HEK293 (cell line): ENCODE measurements at regions not wholly inside any gene's neighbourhood (a gene's known extent, or its start where the extent isn't known, plus 50 kb on each side); places are given as distances from the start of the nearest gene placed in this dataset.
A peak's percentile ranks its signal among the peaks of the same experiment; 100 is the strongest.

ENCODE experiments used
- CTCF ChIA-PET: fragments of 350-600 bp; formaldehyde crosslinking; extraction: SDS; loops from one replicate; lab custom pipeline; 2021; ENCODE audit warnings: antibody characterized with exemption; lab: Yijun Ruan, JAX
- POLR2A ChIA-PET: fragments of 300-600 bp; formaldehyde crosslinking; extraction: SDS; loops from one replicate; lab custom pipeline; 2020; ENCODE audit warnings: antibody characterized with exemption, inconsistent platforms; lab: Yijun Ruan, JAX
- H3K27ac ChIP-seq: fragments of 200-500 bp; sonication (Bioruptor generic); 2 replicates; pipeline ENCODE4 v1.5.1; 2014; ENCODE audit warnings: low read depth, low read length, control low read depth, inconsistent platforms; ENCODE audit errors: extremely low read depth
- H3K36me3 ChIP-seq, 2 experiments: fragments of 200-500 bp in 1 of 2; sonication (Bioruptor generic) in 1 of 2; 1 replicate in 1 of 2; 2 replicates in 1 of 2; pipeline ENCODE4 v1.5.1; 2014 to 2017; ENCODE audit warnings: inconsistent platforms in 2 of 2, low read length in 2 of 2; ENCODE audit not compliant: control insufficient read depth in 2 of 2, insufficient read depth in 1 of 2
- H3K4me1 ChIP-seq: fragments of 200-500 bp; sonication (Bioruptor generic); 2 replicates; pipeline ENCODE4 v1.5.1; 2014; ENCODE audit warnings: mild to moderate bottlenecking, low read length, inconsistent platforms; ENCODE audit not compliant: control insufficient read depth, insufficient read depth
- H3K4me3 ChIP-seq: 2 replicates; pipeline ENCODE4 v1.5.1; 2011; ENCODE audit warnings: low read depth, mild to moderate bottlenecking, control low read depth, low read length, moderate library complexity
- H3K9me3 ChIP-seq: fragments of 200-500 bp; sonication (Bioruptor generic); 2 replicates; pipeline ENCODE4 v1.5.1; 2014; ENCODE audit warnings: low read depth, low read length, inconsistent platforms; ENCODE audit not compliant: control insufficient read depth, insufficient read depth
- HOXD13 ChIP-seq: sonication (generic); formaldehyde crosslinking; IDR thresholded peaks from 2 replicates; pipeline ENCODE4 v1.8.0; 2022; ENCODE audit warnings: missing genetic modification reagents, borderline replicate concordance
- KLF1 ChIP-seq: fragments of 450-650 bp; formaldehyde crosslinking; IDR thresholded peaks from 2 replicates; pipeline ENCODE4 v1.5.1; 2016; ENCODE audit warnings: missing biosample characterization, missing genetic modification characterization
- OVOL3 ChIP-seq: fragments of 450-650 bp; formaldehyde crosslinking; IDR thresholded peaks from 2 replicates; pipeline ENCODE4 v1.5.1; 2016; ENCODE audit warnings: missing biosample characterization, missing genetic modification characterization
- REPIN1 ChIP-seq: fragments of 450-650 bp; formaldehyde crosslinking; IDR thresholded peaks from 2 replicates; pipeline ENCODE4 v1.5.1; 2017; ENCODE audit warnings: missing biosample characterization, missing genetic modification characterization, low read depth
- YY2 ChIP-seq: fragments of 450-650 bp; formaldehyde crosslinking; IDR thresholded peaks from 2 replicates; pipeline ENCODE4 v1.5.1; 2016; ENCODE audit warnings: missing biosample characterization, missing genetic modification characterization
- ZBTB17 ChIP-seq: fragments of 450-650 bp; formaldehyde crosslinking; IDR thresholded peaks from 2 replicates; pipeline ENCODE4 v1.5.1; 2016; ENCODE audit warnings: missing biosample characterization, missing genetic modification characterization
- ZIC2 ChIP-seq: fragments of 450-650 bp; formaldehyde crosslinking; IDR thresholded peaks from 2 replicates; pipeline ENCODE4 v1.5.1; 2016; ENCODE audit warnings: missing biosample characterization, missing genetic modification characterization
- ZNF16 ChIP-seq: fragments of 450-650 bp; formaldehyde crosslinking; IDR thresholded peaks from 2 replicates; pipeline ENCODE4 v1.5.1; 2016; ENCODE audit warnings: low read depth, missing biosample characterization, missing genetic modification characterization
- ZNF2 ChIP-seq: fragments of 450-650 bp; formaldehyde crosslinking; IDR thresholded peaks from 2 replicates; pipeline ENCODE4 v1.5.1; 2016; ENCODE audit warnings: missing biosample characterization, missing genetic modification characterization
- ZNF266 ChIP-seq: fragments of 450-650 bp; formaldehyde crosslinking; IDR thresholded peaks from 2 replicates; pipeline ENCODE4 v1.5.1; 2016; ENCODE audit warnings: missing biosample characterization, missing genetic modification characterization, low read depth
- ZNF416 ChIP-seq: fragments of 450-650 bp; formaldehyde crosslinking; IDR thresholded peaks from 2 replicates; pipeline ENCODE4 v1.5.1; 2016; ENCODE audit warnings: missing biosample characterization, missing genetic modification characterization
- ZNF433 ChIP-seq: fragments of 450-650 bp; formaldehyde crosslinking; IDR thresholded peaks from 2 replicates; pipeline ENCODE4 v1.5.1; 2016; ENCODE audit warnings: missing biosample characterization, missing genetic modification characterization, low read depth
- ZNF529 ChIP-seq: fragments of 450-650 bp; formaldehyde crosslinking; IDR thresholded peaks from 2 replicates; pipeline ENCODE4 v1.5.1; 2017; ENCODE audit warnings: missing genetic modification characterization, missing biosample characterization; ENCODE audit not compliant: insufficient replicate concordance
- ZNF544 ChIP-seq: fragments of 450-650 bp; formaldehyde crosslinking; IDR thresholded peaks from 2 replicates; pipeline ENCODE4 v1.5.0; 2017; ENCODE audit warnings: missing biosample characterization, missing genetic modification characterization
- ZNF624 ChIP-seq: fragments of 450-650 bp; formaldehyde crosslinking; IDR thresholded peaks from 2 replicates; pipeline ENCODE4 v1.5.1; 2017; ENCODE audit warnings: missing biosample characterization, missing genetic modification characterization
- ZNF785 ChIP-seq: fragments of 450-650 bp; formaldehyde crosslinking; IDR thresholded peaks from 2 replicates; pipeline ENCODE4 v1.5.1; 2016; ENCODE audit warnings: missing biosample characterization, missing genetic modification characterization
- ZNF791 ChIP-seq: fragments of 450-650 bp; formaldehyde crosslinking; IDR thresholded peaks from 2 replicates; pipeline ENCODE4 v1.5.1; 2016; ENCODE audit warnings: missing biosample characterization, missing genetic modification characterization
- ZSCAN30 ChIP-seq: fragments of 450-650 bp; IDR thresholded peaks from 2 replicates; pipeline ENCODE4 v1.5.1; 2018; ENCODE audit warnings: missing biosample characterization, mild to moderate bottlenecking, missing genetic modification characterization, moderate library complexity
- TF ChIP-seq, protein P1 (sequence below): fragments of 450-650 bp; formaldehyde crosslinking; IDR thresholded peaks from 2 replicates; pipeline ENCODE4 v1.5.1; 2016; ENCODE audit warnings: missing biosample characterization, missing genetic modification characterization
- TF ChIP-seq, protein P2 (sequence below): fragments of 450-650 bp; formaldehyde crosslinking; IDR thresholded peaks from 2 replicates; pipeline ENCODE4 v1.5.1; 2016; ENCODE audit warnings: missing biosample characterization, missing genetic modification characterization
- TF ChIP-seq, protein P3 (sequence below): fragments of 450-650 bp; formaldehyde crosslinking; IDR thresholded peaks from 2 replicates; pipeline ENCODE4 v1.5.1; 2016; ENCODE audit warnings: missing biosample characterization, missing genetic modification characterization

DNA sequence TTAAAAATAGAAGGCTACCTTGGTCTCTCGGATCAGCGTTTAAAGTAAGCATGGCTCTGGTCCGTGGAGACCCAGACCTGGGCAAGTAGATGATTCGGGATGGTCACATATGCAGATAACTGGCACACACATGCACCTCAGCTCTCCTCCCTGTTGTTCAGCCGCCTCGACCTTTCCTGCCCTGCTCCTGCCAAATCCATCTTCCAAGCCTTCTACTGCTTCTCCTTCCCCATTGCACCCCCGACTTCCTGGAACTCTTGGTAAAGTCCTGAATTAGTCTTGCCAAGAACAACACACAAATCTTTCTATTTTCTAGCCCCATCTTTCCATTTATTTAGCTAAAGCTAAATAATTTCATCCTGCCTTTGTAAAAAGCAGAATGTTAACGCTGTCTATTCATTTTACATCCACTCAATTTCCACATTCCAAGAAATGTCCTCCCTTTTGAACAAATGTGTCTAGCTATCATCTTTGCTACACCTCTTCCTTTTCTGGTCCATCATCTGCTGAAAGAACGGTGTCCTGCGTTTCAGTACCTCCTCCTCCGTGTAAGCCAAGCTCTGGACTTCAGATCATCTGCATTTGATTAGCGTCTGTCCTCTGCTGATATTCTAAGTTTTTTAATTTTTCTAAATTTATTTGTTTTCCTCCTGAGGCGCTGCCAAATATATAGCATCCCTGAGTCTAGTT, 92.5 kb downstream of the ZIC5 start:
- no peaks in the 10 kb centered on the region for H3K4me1 ChIP-seq
- H3K9me3 ChIP-seq: no peaks in the 10 kb centered on the region
- TF ChIP-seq ZNF529 (tag by site-specific recombination): no peak
- 0 out of 2 replicates have a peak, but pooled peaks have one; percentile 16 for TF ChIP-seq ZBTB17 (tag by site-specific recombination)
- no peak for TF ChIP-seq ZNF416 (tag by site-specific recombination)
- TF ChIP-seq, protein P1, sequence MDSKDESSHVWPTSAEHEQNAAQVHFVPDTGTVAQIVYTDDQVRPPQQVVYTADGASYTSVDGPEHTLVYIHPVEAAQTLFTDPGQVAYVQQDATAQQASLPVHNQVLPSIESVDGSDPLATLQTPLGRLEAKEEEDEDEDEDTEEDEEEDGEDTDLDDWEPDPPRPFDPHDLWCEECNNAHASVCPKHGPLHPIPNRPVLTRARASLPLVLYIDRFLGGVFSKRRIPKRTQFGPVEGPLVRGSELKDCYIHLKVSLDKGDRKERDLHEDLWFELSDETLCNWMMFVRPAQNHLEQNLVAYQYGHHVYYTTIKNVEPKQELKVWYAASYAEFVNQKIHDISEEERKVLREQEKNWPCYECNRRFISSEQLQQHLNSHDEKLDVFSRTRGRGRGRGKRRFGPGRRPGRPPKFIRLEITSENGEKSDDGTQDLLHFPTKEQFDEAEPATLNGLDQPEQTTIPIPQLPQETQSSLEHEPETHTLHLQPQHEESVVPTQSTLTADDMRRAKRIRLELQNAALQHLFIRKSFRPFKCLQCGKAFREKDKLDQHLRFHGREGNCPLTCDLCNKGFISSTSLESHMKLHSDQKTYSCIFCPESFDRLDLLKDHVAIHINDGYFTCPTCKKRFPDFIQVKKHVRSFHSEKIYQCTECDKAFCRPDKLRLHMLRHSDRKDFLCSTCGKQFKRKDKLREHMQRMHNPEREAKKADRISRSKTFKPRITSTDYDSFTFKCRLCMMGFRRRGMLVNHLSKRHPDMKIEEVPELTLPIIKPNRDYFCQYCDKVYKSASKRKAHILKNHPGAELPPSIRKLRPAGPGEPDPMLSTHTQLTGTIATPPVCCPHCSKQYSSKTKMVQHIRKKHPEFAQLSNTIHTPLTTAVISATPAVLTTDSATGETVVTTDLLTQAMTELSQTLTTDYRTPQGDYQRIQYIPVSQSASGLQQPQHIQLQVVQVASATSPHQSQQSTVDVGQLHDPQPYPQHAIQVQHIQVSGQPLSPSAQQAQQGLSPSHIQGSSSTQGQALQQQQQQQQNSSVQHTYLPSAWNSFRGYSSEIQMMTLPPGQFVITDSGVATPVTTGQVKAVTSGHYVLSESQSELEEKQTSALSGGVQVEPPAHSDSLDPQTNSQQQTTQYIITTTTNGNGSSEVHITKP (tag by site-specific recombination): peak; percentile 63
- POLR2A ChIA-PET: no interaction called here
- H3K36me3 ChIP-seq: no peaks in the 10 kb centered on the region
- H3K4me3 ChIP-seq: no peak overlapping the region
- H3K27ac ChIP-seq: no peak overlapping the region
- CTCF ChIA-PET: no interaction called here

DNA sequence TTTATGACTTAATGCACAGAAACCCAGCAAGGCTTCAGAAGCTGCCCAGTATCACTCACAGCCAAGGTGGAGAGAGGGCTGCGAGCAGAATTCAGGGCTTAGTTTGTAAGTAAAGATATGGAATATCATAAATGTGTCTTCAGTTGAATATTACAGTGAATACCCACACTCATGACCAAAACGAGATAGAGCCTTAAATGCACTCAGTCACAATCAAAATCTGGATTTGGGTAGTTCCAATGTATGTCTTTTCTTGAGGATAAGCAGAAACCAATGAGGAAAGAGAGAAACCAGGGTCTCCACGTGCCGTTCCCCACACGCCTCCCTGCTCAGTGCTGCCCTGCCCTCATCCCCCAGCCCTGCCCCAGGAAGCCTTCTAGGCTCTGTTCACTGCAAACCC, 94.9 kb downstream of the ZIC5 start:
- Histone ChIP-seq H3K9me3 (no peaks in the 10 kb centered on the region), H3K27ac (no peak overlapping the region)
- POLR2A ChIA-PET: interaction anchor here (0.6 kb wide), 1 partner anchor 638 kb away, joined by 4 read pairs; no protein-coding TSS in a partner anchor
- TF ChIP-seq ZNF791 (no peak), ZNF266 (no peak), ZSCAN30 (tag by site-specific recombination) (no peak), ZNF785 (tag by site-specific recombination) (no peak), OVOL3 (no peak), ZNF2 (tag by site-specific recombination) (no peak), KLF1 (tag by site-specific recombination) (no peak), ZNF624 (tag by site-specific recombination) (no peak), YY2 (tag by site-specific recombination) (no peak), ZNF433 (tag by site-specific recombination) (no peak), ZNF544 (tag by site-specific recombination) (no peak), REPIN1 (no peak), ZNF529 (tag by site-specific recombination) (no peak), ZIC2 (tag by site-specific recombination) (no peak), ZNF16 (tag by site-specific recombination) (no peak), HOXD13 (CRISPR knock-in tag) (no peak)
- TF ChIP-seq, protein P2, sequence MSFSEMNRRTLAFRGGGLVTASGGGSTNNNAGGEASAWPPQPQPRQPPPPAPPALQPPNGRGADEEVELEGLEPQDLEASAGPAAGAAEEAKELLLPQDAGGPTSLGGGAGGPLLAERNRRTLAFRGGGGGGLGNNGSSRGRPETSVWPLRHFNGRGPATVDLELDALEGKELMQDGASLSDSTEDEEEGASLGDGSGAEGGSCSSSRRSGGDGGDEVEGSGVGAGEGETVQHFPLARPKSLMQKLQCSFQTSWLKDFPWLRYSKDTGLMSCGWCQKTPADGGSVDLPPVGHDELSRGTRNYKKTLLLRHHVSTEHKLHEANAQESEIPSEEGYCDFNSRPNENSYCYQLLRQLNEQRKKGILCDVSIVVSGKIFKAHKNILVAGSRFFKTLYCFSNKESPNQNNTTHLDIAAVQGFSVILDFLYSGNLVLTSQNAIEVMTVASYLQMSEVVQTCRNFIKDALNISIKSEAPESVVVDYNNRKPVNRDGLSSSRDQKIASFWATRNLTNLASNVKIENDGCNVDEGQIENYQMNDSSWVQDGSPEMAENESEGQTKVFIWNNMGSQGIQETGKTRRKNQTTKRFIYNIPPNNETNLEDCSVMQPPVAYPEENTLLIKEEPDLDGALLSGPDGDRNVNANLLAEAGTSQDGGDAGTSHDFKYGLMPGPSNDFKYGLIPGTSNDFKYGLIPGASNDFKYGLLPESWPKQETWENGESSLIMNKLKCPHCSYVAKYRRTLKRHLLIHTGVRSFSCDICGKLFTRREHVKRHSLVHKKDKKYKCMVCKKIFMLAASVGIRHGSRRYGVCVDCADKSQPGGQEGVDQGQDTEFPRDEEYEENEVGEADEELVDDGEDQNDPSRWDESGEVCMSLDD (tag by site-specific recombination): no peak
- TF ChIP-seq, protein P3, sequence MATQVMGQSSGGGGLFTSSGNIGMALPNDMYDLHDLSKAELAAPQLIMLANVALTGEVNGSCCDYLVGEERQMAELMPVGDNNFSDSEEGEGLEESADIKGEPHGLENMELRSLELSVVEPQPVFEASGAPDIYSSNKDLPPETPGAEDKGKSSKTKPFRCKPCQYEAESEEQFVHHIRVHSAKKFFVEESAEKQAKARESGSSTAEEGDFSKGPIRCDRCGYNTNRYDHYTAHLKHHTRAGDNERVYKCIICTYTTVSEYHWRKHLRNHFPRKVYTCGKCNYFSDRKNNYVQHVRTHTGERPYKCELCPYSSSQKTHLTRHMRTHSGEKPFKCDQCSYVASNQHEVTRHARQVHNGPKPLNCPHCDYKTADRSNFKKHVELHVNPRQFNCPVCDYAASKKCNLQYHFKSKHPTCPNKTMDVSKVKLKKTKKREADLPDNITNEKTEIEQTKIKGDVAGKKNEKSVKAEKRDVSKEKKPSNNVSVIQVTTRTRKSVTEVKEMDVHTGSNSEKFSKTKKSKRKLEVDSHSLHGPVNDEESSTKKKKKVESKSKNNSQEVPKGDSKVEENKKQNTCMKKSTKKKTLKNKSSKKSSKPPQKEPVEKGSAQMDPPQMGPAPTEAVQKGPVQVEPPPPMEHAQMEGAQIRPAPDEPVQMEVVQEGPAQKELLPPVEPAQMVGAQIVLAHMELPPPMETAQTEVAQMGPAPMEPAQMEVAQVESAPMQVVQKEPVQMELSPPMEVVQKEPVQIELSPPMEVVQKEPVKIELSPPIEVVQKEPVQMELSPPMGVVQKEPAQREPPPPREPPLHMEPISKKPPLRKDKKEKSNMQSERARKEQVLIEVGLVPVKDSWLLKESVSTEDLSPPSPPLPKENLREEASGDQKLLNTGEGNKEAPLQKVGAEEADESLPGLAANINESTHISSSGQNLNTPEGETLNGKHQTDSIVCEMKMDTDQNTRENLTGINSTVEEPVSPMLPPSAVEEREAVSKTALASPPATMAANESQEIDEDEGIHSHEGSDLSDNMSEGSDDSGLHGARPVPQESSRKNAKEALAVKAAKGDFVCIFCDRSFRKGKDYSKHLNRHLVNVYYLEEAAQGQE: no peak
- TF ChIP-seq, all 188 proteins: peak for 0
- CTCF ChIA-PET: interaction anchor here (0.6 kb wide), 1 partner anchor 83 kb away, joined by 4 read pairs; no protein-coding TSS in a partner anchor
- H3K4me3 ChIP-seq: no peak overlapping the region
- no peaks in the 10 kb centered on the region for H3K36me3 ChIP-seq
- H3K4me1 ChIP-seq: 0 out of 2 replicates have a peak, but pooled peaks cover under 1% of the 10 kb centered on the region
